Esophagus mucosa (tissue), 1 donor: ENCODE measurements at regions not wholly inside any gene's neighbourhood (a gene's known extent, or its start where the extent isn't known, plus 50 kb on each side); places are given as distances from the start of the nearest gene placed in this dataset.

Experiments used
- ATAC-seq: fragments of 200-7000 bp; cut with Tn5 transposase; one replicate; pipeline ENCODE4 v1.9.1; 2020
- donor health status: DM: yes; HTN: yes; CAD: no.

DNA sequence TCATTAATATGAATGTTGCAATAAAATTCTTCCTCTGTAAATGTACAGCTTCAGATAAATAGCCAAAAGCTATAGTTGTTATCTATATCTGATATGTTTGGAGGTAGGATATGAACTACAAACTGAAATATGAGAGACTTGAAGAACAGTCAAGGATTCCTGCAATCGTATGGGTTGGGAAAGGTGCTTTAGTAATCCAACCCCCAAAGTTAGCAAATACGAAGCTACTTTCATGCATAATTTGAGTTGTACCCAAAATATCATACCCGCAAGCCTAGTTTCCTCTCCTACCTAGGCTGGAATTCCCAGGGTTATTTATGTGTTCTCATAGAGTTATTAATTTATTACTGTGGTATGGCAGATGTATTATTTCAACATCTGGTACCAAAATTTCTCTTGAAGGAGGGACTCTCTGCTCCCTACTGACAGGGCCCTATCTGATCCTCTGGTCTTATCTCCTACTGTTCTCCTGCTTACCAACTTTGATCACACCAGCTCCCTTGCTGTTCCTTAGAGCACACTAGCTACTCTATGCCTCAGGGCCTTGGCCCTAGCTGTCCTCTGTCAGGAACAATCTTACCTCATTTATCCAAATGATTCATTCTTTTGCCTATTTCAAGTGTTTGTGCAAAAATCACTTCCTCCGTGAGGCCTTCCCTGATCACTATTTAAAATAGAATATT is 140.4 kb upstream of the CCDC54 start:
- ATAC-seq, result no peak

- no peak for ATAC-seq
Measured at GRCh38 chr3:107238787-107239186, 138.5 kb upstream of the CCDC54 start.

DNA sequence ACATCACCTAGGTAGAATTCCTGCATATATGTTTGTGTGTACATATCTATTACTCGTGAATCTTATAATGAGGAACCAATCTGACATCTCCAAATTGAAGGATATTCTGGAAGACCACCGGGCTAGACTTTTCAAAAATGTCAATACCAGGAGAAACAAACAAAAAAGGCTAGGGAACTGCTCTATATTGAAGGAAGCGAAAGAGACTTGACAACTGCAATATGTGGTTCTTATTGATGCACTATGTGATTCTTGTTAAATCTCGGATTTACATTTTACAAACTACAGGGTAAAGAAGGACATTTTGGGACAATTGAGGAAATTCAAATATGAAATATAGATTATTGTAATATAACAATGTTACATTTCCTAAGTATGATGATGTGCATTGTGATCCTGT is 137.5 kb upstream of the CCDC54 start:
- no peak for ATAC-seq

GRCh38 chr3:107240183-107241091 is 136.8 kb upstream of the CCDC54 start:
- peak; percentile 91 for ATAC-seq

- peak; percentile 61 for ATAC-seq
Measured at GRCh38 chr3:107241217-107241616, 136.0 kb upstream of the CCDC54 start.

DNA sequence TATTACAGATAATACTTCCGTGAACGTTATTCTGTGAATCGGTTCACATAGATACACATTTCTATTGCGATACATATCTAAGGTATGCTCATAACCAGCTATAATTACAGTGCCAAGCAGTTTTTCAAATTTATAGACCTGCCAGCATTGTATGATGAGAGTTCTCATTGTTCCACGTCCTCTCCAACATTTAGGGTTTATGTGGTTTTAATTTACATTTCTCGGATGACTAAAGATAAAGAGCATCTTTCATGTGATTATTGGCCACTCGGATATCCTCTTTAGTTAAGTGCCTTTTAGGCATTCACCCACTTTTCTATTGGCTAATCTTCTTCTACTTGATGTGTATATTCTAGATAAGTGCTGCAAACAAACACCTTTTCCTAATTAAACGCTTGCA is 134.7 kb upstream of the CCDC54 start:
- no peak for ATAC-seq

- ATAC-seq, result no peak
Measured at GRCh38 chr3:107247116-107247515, 130.1 kb upstream of the CCDC54 start.

GRCh38 chr3:107249132-107249531 is 128.1 kb upstream of the CCDC54 start:
- no peak for ATAC-seq

GRCh38 chr3:107250221-107250620 is 127.0 kb upstream of the CCDC54 start:
- no peak for ATAC-seq

- no peak for ATAC-seq
Measured at GRCh38 chr3:107251819-107252218, 125.4 kb upstream of the CCDC54 start.

DNA sequence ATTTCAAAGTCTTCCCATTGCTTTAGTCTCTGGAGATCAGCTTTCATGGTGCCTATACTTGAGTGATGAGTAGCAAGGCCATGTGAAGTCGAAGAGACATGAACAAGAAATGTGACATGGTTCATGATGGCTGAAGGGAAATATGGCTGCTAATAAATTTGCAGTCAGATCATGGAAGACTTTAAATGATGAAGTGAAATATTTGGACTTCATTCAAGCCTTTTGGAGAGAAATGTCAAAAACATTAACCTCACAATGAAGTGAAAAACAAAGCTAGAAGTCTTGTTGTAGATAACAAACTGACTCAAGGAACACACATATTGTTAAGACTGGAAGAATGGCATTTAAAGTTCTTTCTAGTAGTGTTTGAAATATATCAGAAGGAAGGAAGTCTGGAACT is 120.3 kb upstream of the CCDC54 start:
- ATAC-seq, result no peak

- no peak for ATAC-seq
Measured at GRCh38 chr3:107258300-107258699, 118.9 kb upstream of the CCDC54 start.

DNA sequence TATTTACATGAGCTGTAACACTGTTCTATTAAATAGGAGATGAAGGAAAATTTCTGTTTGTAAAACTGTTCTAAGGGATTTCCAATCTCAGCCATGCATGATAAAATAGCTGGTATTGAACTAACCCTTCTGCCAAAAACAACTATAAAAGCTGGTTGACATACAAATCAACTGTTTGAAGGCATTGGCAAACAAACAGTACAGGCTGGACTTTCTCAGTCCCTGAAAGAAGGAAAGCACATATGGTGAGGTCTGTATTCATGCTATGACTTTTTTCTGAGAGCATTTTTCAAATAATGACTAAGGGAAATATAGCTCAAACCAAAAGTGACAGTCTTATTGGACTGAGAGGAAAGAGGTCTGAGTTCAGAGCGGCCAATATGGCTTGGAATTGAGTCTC is 117.0 kb upstream of the CCDC54 start:
- ATAC-seq, result no peak

DNA sequence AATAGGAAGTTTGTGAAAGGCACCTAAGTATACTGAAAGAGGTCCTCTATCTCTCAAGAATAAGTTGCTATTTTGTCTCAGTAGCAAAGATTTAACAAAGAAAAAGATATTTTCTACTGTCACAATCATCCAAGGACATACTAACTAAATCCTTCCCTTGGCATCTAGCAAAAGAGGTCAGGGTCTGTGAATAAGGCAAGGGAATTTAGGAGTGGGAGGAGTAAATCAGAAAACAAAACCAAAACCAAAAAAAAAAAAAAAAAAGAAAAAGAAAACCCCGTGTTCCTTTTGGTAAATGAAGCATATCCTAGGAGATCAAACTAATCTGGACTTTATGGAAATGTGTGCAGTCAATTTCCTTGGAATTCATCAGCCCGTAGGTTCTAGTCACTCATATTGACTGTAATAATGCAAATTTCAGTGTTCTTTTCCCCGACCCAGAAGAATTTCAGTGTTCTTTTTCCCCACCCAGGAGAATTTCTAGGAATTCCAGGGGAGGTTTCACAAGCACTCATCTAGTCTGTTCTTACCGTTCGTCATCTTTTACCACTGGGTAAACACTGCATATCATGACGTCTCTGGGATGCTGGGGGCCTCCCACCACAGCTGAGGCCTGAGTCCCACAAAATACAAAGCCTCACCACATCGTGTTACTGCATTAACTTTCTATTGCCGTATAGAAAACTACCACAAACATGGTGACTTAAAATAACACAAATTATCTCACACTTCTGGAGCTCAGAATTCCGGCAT is 113.8 kb upstream of the CCDC54 start:
- ATAC-seq, result no peak

DNA sequence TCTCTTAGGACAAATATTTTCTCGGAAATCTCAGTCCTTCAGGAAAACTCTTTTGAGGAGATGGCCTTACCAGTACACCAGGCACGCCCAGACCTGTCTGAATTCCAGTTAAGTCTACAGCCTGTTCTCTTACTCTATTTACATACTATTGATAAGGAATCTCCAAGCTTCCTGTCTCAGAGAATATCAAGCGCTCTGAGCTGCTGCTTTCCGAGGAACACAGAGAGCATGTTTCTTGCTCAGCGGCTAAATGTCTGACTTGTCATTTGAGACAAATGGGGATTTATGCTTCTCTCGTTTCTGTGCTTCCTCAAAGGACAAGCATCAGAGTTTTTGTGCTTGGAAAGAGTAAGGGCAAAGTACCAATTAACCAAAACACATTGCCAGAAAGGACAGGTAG is 112.4 kb upstream of the CCDC54 start:
- ATAC-seq, result no peak

DNA sequence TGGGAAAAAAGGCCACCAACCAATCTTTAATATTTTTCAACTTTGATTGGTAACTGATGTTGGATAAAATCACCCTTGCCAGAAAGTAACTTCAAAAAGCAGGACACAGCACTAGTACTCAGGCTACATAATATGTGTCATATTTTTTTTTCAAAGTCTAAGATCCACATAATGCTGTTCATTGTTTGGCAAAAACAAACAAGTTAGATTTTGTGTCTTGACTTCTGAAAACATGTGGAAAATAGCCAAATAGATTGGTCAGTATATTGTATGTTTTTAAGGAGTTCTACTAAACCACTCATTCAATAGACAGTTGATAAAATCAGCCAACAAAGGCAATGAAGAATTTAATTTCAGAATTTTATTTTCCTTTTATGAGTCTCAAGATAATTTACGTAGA is 111.7 kb upstream of the CCDC54 start:
- no peak for ATAC-seq

GRCh38 chr3:107268469-107268868 is 108.8 kb upstream of the CCDC54 start:
- no peak for ATAC-seq

GRCh38 chr3:107269136-107269535 is 108.1 kb upstream of the CCDC54 start:
- no peak for ATAC-seq

- ATAC-seq, result no peak
Measured at GRCh38 chr3:107271787-107272387, 105.4 kb upstream of the CCDC54 start.

- ATAC-seq, result peak; percentile 62
Measured at GRCh38 chr3:107272471-107272870, 104.8 kb upstream of the CCDC54 start.

DNA sequence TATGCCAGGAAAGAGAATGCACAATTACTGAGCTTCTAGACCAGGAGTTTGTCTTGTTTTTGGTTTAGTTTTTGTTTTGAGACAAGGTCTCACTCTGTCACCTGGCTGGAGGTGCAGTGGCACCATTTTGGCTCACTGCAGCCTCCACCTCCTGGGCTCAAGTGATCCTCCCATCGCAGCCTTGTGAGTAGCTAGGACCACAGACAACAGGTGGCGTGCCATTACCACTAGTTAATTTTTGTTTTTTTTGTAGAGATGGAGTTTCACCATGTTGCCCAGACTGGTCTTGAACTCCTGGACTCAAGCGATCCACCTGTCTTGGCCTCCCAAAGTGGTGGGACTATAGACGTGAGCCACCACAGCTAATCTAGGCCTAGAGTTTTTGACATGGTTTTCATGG is 104.4 kb upstream of the CCDC54 start:
- ATAC-seq, result no peak

DNA sequence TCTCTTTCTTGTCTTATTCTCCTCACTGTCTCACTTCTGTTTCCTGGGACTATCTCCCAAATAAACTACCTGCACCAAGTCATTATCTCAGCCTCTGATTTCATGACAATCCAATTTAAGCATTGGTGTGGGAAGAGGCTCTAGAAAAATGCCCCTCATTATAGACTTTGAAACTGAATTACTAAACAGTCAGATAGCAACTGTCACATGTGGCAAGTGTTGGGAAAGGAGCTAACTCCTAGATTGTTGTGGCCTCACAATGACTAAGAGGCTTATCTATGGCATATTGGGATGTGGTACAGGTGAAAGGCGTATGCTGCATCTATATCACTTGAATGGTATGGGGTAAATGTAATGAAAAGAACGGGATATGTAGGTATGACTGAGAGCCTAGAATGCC is 103.5 kb upstream of the CCDC54 start:
- ATAC-seq, result no peak

- ATAC-seq, result no peak
Measured at GRCh38 chr3:107275511-107275910, 101.7 kb upstream of the CCDC54 start.
